ENCODE measurements at regions not wholly inside any gene's neighbourhood (a gene's known extent, or its start where the extent isn't known, plus 50 kb on each side); places are given as distances from the start of the nearest gene placed in this dataset.

GRCh38 chr6:164021589-164022250 lies 607.2 kb downstream of the QKI start:
- DNase-seq (ENCODE audit: low spot score), result no peak

DNA sequence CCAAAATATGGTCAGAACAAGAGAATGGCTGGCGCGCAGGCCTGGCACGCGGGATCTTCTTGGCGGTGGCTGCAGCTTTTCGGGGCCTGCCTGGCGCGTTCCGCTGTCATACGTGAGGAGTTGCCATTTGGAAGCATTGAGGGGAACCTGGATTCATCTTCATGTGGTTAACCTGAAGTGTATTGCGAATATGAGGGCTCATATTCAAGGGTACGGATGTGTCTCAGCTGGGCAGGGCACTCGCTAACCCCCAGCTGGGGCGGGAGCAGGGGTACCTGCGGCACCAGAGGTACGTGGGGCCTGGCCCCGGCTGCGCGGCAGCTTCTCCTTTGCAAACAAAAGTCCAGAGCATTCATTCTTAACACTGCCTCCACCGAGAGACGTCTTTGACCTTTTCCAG lies 605.6 kb downstream of the QKI start:
- no peak for DNase-seq (ENCODE audit: low spot score)

GRCh38 chr6:164018133-164018532 lies 603.6 kb downstream of the QKI start:
- no peak for DNase-seq (ENCODE audit: low spot score)

DNA sequence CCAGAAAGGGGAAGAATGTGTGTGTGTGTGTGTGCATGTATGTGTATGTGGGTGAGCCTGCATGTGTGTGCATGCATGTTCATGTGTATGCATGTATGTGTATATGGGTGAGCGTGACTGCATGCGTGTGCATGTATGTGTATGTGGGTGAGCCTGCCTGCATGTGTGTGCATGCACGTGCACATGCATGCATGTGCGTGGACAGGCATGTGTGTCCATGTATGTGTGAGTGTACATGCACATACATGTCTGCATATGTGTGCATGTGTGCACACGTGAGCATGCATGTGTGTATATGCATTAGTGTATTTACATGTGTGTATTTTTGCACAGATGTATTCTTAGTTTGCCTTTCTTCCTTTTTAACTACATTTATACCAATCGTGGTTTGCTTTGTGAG lies 601.5 kb downstream of the QKI start:
- DNase-seq (ENCODE audit: low spot score), result no peak

DNA sequence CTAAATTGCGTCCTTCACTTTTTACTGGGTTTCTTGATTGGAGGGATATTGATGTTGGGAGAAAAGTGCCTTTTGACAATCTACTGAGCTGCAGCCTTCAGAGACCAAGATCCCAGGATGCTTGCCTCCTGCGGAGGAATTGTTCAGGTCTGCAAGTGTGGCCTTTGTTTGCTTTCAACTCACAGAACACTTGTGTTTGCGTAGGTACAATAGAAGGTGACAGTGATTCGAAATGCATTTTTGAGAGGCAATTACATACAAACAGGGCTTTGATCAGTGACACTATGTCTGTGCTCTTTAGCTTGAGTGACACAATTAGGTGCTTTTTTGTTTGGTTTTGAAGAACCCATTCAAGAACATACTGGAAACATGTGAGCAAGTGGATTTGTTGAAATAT lies 600.6 kb downstream of the QKI start:
- no peak for DNase-seq (ENCODE audit: low spot score)

DNA sequence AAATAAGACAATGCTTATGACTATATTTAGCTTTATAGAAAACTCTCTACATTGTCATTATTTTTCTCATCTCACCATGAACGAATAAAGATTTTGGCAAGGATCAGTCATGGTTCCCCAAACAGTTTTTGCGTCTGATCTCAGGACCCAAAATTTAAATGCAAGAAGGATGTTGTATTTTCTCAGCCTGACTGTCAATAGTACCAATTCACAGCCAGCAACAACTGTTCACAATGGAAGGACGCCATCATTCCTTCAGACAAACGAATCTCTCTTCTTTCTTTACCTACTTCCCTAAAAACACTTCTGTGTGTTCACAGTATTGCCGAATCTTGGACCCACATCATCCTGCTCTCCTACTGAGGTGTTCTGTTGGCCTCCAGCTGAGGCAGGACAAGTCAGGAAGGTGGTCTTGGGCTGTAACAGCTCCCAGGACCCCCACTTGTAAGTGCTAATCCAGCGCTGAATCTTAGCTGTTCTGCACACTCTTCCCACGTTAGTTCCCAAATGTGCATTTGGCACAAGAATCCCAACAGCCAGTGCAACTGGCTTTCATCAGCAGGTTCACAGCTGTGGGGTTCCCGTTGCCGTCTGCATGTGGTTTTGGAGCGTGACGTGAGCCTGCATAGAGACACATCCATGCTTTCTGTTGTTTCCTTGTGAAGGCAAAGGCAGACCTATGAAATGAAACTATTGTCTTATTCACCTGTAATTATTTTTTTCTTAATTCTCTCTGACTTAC lies 600.0 kb downstream of the QKI start:
- DNase-seq (ENCODE audit: low spot score), result no peak

- DNase-seq (ENCODE audit: low spot score), result no peak
Observed at GRCh38 chr6:164013480-164014208, 599.1 kb downstream of the QKI start.

DNA sequence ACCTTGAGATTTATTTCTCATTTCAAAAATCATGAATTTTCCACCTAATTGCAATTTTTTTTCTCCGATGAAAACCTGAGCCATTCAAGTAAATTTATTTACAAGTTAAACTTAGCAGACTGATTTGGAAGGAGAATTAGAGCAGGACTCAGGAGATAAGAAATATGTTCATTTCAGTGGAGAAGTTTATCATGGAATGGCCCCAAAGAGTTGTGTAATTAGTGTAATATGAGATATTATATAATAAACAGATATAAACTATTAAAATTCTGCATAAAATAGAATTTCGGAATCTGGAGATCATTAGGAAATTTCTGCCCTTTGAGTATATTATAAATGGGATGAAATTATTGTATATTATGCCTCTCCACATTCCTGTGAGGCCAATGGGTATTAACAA lies 596.8 kb downstream of the QKI start:
- DNase-seq (ENCODE audit: low spot score), result no peak

GRCh38 chr6:164010441-164011103 lies 596.1 kb downstream of the QKI start:
- no peak for DNase-seq (ENCODE audit: low spot score)

DNA sequence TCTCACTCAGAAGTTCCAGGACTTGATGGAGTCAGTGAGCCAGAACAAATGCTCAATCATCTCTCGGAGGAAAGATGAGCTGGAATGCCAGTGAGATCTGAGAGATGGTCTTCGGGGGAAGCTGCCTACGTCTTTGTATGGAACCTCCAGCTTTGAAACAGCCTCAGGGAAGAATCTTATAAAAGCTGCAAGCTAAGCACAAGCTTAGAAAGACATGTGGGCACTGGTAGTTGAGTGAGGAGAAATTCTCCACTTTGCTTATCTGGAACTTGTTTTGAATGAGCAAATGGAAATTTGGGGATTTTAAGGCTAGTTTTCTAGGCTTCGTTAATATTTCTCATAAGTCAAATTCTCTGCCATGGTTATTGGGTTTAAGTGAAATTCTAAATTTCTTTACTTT lies 594.4 kb downstream of the QKI start:
- no peak for DNase-seq (ENCODE audit: low spot score)

DNA sequence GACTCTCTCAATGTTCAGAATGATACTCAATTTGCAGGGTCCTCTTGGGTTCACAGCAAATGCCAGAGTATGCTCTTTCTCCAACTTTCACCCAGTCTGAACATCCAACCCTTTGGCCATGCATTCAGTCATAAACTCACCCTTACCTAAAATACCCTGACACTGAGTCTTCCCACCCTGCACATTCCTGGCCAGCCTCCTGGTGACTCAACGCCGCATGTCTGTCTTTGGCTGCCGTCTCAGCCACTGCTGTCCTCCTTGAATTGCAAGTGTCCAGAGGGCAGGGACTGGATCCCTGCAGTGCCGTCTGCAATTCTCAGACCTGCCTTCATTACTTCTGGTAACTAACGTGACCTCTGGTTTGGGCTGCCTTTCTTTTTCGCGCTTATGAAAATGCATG lies 593.4 kb downstream of the QKI start:
- DNase-seq (ENCODE audit: low spot score), result no peak

GRCh38 chr6:164006459-164006858 lies 591.9 kb downstream of the QKI start:
- DNase-seq (ENCODE audit: low spot score), result no peak

DNA sequence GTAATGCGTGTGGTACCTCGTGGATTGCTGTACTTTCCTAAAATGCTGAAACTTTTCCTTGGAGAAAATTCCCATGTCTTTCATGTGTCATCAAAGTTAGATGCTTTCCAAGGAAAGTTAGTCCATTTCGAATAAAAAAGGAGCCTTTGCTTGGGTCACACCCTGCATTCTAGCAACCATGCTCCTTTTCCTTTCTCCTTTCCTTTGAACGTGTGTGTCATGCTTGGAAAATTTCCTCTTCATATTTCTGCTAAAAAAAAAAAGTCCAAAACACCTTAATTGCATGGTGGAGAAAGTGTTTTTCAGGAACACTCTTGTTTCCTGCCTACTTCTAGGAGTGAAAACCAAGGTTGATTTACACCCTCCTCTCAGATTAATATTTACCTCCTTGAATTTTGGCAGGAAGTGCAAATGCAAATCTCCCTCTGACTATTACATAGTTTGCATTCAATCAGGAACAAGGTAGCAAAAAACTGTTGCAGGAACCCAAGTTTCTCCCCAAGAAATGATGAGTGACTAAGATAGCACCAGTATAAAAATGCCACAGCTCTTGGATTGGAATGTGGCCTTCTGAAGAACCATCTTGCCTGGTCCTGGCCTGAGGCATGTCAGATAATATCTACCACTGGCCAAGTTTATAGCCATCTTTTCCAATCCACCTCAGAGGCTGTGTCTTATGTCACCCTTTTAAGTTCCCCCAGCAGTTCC lies 590.6 kb downstream of the QKI start:
- DNase-seq (ENCODE audit: low spot score), result no peak

GRCh38 chr6:164000276-164000675 lies 585.8 kb downstream of the QKI start:
- DNase-seq (ENCODE audit: low spot score), result no peak

DNA sequence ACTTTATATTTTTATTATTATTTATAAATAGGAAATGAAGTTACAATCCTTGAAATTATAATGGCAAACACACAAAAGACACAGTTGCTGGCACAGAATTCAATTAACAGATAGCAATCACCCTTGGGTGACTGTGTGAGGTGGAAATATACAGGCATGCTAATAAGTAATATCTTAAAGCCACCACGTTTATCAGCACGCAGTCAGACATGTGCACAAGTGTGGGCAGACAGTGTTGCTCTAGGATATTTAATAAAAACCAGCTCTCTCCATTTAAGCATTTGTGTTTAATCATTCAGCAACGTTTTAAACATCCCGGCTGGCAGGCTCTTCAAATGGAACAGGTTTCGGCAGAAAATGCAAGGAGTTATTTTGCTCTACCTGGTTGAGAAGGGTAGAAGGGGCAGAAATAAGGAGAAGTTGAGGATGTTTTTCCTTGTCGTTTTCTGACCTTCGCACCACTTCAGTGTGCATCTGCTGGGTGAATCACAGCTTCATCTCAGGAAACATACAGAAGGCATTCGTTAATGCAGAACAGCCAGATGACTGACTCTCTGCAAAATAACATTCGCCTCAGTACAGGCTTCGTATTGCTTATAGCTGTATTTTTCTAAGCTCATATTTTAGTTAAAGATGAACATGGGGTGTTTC lies 585.1 kb downstream of the QKI start:
- no peak for DNase-seq (ENCODE audit: low spot score)

DNA sequence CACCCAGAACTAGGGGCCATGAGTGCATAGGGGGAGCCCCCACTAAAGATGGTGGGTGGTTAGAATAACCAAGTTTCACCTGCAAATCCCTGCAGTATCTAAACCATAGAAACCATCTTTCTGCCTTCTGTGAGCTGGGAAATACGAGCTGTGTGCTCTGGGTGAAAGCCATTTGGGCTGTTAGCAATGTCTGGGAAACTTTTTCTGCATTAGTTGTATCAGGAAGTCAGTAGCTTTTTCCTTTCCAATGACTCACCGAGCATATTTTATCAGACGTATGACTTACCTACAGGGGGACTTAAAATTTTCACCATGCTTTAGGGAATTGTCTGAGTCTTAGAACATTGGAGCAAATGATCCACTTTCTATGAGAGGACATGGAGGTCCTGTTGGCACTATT lies 584.0 kb downstream of the QKI start:
- DNase-seq (ENCODE audit: low spot score), result no peak

- no peak for DNase-seq (ENCODE audit: low spot score)
Observed at GRCh38 chr6:163996491-163996890, 582.0 kb downstream of the QKI start.

- no peak for DNase-seq (ENCODE audit: low spot score)
Observed at GRCh38 chr6:163994566-163994965, 580.0 kb downstream of the QKI start.

DNA sequence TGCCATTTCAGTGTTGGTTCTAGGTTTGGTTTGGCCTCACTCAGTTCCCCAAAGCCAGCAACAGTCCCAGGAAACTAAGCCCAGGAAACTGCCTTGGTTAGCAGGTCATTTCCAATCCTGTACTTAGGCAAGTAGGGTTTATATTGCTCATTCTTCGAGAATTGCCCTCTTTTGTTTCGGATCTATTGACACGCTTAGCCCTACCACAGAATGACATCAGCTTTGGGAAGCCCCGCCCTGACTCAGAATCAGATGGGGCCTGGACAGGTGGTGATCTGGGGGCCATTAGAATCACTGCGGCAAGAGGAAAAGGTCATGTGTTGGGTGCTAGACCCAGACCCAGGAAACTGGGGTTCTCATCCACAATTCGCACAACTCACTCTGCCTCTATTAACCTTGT lies 578.2 kb downstream of the QKI start:
- DNase-seq (ENCODE audit: low spot score), result no peak

DNA sequence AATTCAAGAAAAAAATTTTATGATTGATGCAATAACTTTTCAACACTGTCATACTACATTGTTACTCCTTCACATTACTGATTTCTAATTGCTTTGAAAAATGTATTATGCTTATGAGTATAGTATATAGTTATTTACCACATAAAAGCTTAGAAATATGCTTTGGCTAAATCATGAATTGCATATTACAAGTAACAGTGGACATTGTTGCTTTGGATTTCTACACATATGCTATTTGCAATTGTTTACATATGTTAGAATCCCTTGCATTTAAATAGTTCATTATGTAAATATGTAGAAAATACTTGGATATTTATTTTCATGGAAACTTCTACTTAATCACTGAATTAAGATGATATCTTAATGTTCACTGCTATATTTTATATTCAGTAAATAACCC lies 577.5 kb downstream of the QKI start:
- DNase-seq (ENCODE audit: low spot score), result no peak

- no peak for DNase-seq (ENCODE audit: low spot score)
Observed at GRCh38 chr6:163991321-163991720, 576.8 kb downstream of the QKI start.

GRCh38 chr6:163986313-163986712 lies 571.8 kb downstream of the QKI start:
- no peak for DNase-seq (ENCODE audit: low spot score)
